Nephron (organoid): ENCODE measurements at regions not wholly inside any gene's neighbourhood (a gene's known extent, or its start where the extent isn't known, plus 50 kb on each side); places are given as distances from the start of the nearest gene placed in this dataset.

Experiments used
- H3K27ac Mint-ChIP-seq, 3 experiments: 2 replicates each; pipeline ENCODE4 v1.8.0; 2020; ENCODE audit warnings: mixed read lengths in 3 of 3, mild to moderate bottlenecking in 2 of 3, moderate library complexity in 1 of 3
- H3K27me3 Mint-ChIP-seq: 2 replicates; pipeline ENCODE4 v1.8.0; 2021; ENCODE audit warnings: low read depth, mild to moderate bottlenecking, moderate library complexity, mixed read lengths
- H3K36me3 Mint-ChIP-seq: 2 replicates; pipeline ENCODE4 v1.8.0; 2020; ENCODE audit warnings: low read depth, mixed read lengths
- H3K4me1 Mint-ChIP-seq: 2 replicates; pipeline ENCODE4 v1.8.0; 2020; ENCODE audit warnings: mixed read lengths
- H3K4me3 Mint-ChIP-seq, 3 experiments: 2 replicates each; pipeline ENCODE4 v1.8.0; 2020; ENCODE audit warnings: mild to moderate bottlenecking in 3 of 3, mixed read lengths in 3 of 3, moderate library complexity in 2 of 3
- H3K9me3 Mint-ChIP-seq: 2 replicates; pipeline ENCODE4 v1.8.0; 2020; ENCODE audit warnings: mixed read lengths
- CTCF ChIP-seq, 3 experiments: fragments of 200-600 bp; sonication (generic); IDR thresholded peaks; one replicate each; pipeline ENCODE4 v1.5.0; 2021; ENCODE audit warnings: antibody characterized with exemption in 3 of 3; ENCODE audit not compliant: unreplicated experiment in 3 of 3

- no peak overlapping the region for H3K27ac Mint-ChIP-seq
- peaks cover 11% of the 10 kb centered on the region for H3K9me3 Mint-ChIP-seq
- peaks cover 16% of the 10 kb centered on the region for H3K27me3 Mint-ChIP-seq
- TF ChIP-seq CTCF (IDR thresholded peaks at IDR 0.05; ENCODE audit: unreplicated experiment in 3 of 3) = no peak
- no peaks in the 10 kb centered on the region for H3K36me3 Mint-ChIP-seq
- no peaks in the 10 kb centered on the region for H3K4me1 Mint-ChIP-seq
- no peak overlapping the region for H3K4me3 Mint-ChIP-seq
These were observed 668.5 kb upstream of the AUTS2 start for GRCh38 chr7:68929781-68930261.

- H3K4me1 Mint-ChIP-seq = no peaks in the 10 kb centered on the region
- TF ChIP-seq CTCF (IDR thresholded peaks at IDR 0.05; ENCODE audit: unreplicated experiment in 3 of 3) = no peak
- H3K27ac Mint-ChIP-seq = peak overlapping the region in 1 of 3 experiments; percentile 41
- H3K4me3 Mint-ChIP-seq = no peak overlapping the region
- H3K36me3 Mint-ChIP-seq = no peaks in the 10 kb centered on the region
- H3K9me3 Mint-ChIP-seq = peaks cover 14% of the 10 kb centered on the region
- peaks cover 22% of the 10 kb centered on the region for H3K27me3 Mint-ChIP-seq
These were observed 661.7 kb upstream of the AUTS2 start for GRCh38 chr7:68936471-68937035.

- peaks cover 22% of the 10 kb centered on the region for H3K27me3 Mint-ChIP-seq
- peaks cover 15% of the 10 kb centered on the region for H3K9me3 Mint-ChIP-seq
- no peak overlapping the region for H3K27ac Mint-ChIP-seq
- no peaks in the 10 kb centered on the region for H3K4me1 Mint-ChIP-seq
- no peak overlapping the region for H3K4me3 Mint-ChIP-seq
- no peaks in the 10 kb centered on the region for H3K36me3 Mint-ChIP-seq
- no peak for TF ChIP-seq CTCF (IDR thresholded peaks at IDR 0.05; ENCODE audit: unreplicated experiment in 3 of 3)
These were observed 660.1 kb upstream of the AUTS2 start for GRCh38 chr7:68938151-68938550.

GRCh38 chr7:68943786-68944185, 654.5 kb upstream of the AUTS2 start:
- Mint-ChIP-seq H3K4me1 (no peaks in the 10 kb centered on the region), H3K36me3 (no peaks in the 10 kb centered on the region), H3K9me3 (peaks cover 6% of the 10 kb centered on the region), H3K27ac (no peak overlapping the region), H3K4me3 (no peak overlapping the region), H3K27me3 (peaks cover 21% of the 10 kb centered on the region)
- no peak for TF ChIP-seq CTCF (IDR thresholded peaks at IDR 0.05; ENCODE audit: unreplicated experiment in 3 of 3)

- no peak overlapping the region for H3K4me3 Mint-ChIP-seq
- H3K36me3 Mint-ChIP-seq = no peaks in the 10 kb centered on the region
- H3K9me3 Mint-ChIP-seq = peaks cover 10% of the 10 kb centered on the region
- peaks cover 6% of the 10 kb centered on the region for H3K4me1 Mint-ChIP-seq
- peaks cover 19% of the 10 kb centered on the region for H3K27me3 Mint-ChIP-seq
- no peak for TF ChIP-seq CTCF (IDR thresholded peaks at IDR 0.05; ENCODE audit: unreplicated experiment in 3 of 3)
- H3K27ac Mint-ChIP-seq = no peak overlapping the region
These were observed 642.6 kb upstream of the AUTS2 start for GRCh38 chr7:68955656-68956055.

- TF ChIP-seq CTCF (IDR thresholded peaks at IDR 0.05; ENCODE audit: unreplicated experiment in 3 of 3) = no peak
- peaks cover 8% of the 10 kb centered on the region for H3K4me1 Mint-ChIP-seq
- peaks cover 23% of the 10 kb centered on the region for H3K27me3 Mint-ChIP-seq
- H3K27ac Mint-ChIP-seq = no peak overlapping the region
- H3K4me3 Mint-ChIP-seq = no peak overlapping the region
- H3K9me3 Mint-ChIP-seq = peaks cover 11% of the 10 kb centered on the region
- no peaks in the 10 kb centered on the region for H3K36me3 Mint-ChIP-seq
These were observed 639.7 kb upstream of the AUTS2 start for GRCh38 chr7:68958571-68958970.
